ENCODE measurements at regions not wholly inside any gene's neighbourhood (a gene's known extent, or its start where the extent isn't known, plus 50 kb on each side); places are given as distances from the start of the nearest gene placed in this dataset.

GRCh38 chr1:88204612-88205167, 479.4 kb upstream of the PKN2 start:
- no peak for TF ChIP-seq POLR2A (IDR thresholded peaks at IDR 0.05)
- TF ChIP-seq CTCF (IDR thresholded peaks at IDR 0.05), result no peak
- no peak for TF ChIP-seq POLR2AphosphoS5 (IDR thresholded peaks at IDR 0.05; ENCODE audit: insufficient read depth in 1 of 2, low read depth in 1 of 2)
